HEK293T (cell line): ENCODE measurements at regions not wholly inside any gene's neighbourhood (a gene's known extent, or its start where the extent isn't known, plus 50 kb on each side); places are given as distances from the start of the nearest gene placed in this dataset.

ENCODE experiments used
- CTCF ChIA-PET: fragments of 350-600 bp; formaldehyde crosslinking; extraction: SDS; loops from one replicate; lab custom pipeline; 2021; ENCODE audit warnings: antibody characterized with exemption, inconsistent platforms; lab: Yijun Ruan, JAX
- POLR2A ChIA-PET: fragments of 350-600 bp; formaldehyde crosslinking; extraction: SDS; loops from one replicate; lab custom pipeline; 2020; ENCODE audit warnings: antibody characterized with exemption, inconsistent platforms; lab: Yijun Ruan, JAX
- DNase-seq: peaks from one replicate; pipeline ENCODE4 v3.0.0; 2012; ENCODE audit warnings: mixed read lengths; ENCODE audit errors: extremely low spot score
- ARNT ChIP-seq: fragments of 450-650 bp; IDR thresholded peaks from 2 replicates; pipeline ENCODE4 v1.6.1; 2017; ENCODE audit warnings: mild to moderate bottlenecking
- BHLHE40 ChIP-seq: fragments of 450-650 bp; IDR thresholded peaks from 2 replicates; pipeline ENCODE4 v1.6.1; 2016; ENCODE audit warnings: mild to moderate bottlenecking, moderate library complexity, borderline replicate concordance
- CTBP1 ChIP-seq: fragments of 450-650 bp; IDR thresholded peaks from 2 replicates; pipeline ENCODE4 v1.6.1; 2016; ENCODE audit warnings: borderline replicate concordance
- ELF4 ChIP-seq: fragments of 450-650 bp; IDR thresholded peaks from 2 replicates; pipeline ENCODE4 v1.6.1; 2017; ENCODE audit warnings: antibody characterized with exemption
- FOXA1 ChIP-seq: fragments of 450-650 bp; IDR thresholded peaks from 2 replicates; pipeline ENCODE4 v1.6.1; 2016; ENCODE audit warnings: mild to moderate bottlenecking
- FOXK2 ChIP-seq: fragments of 450-650 bp; IDR thresholded peaks from 2 replicates; pipeline ENCODE4 v1.6.1; 2016; ENCODE audit warnings: mild to moderate bottlenecking
- FOXM1 ChIP-seq: fragments of 450-650 bp; IDR thresholded peaks from 2 replicates; pipeline ENCODE4 v1.6.1; 2017; ENCODE audit warnings: mild to moderate bottlenecking, borderline replicate concordance
- HDGF ChIP-seq: fragments of 450-650 bp; IDR thresholded peaks from 2 replicates; pipeline ENCODE4 v1.6.1; 2017; ENCODE audit warnings: antibody characterized with exemption, borderline replicate concordance
- L3MBTL2 ChIP-seq: fragments of 450-650 bp; conservative IDR thresholded peaks from 2 replicates; pipeline ENCODE4 v1.6.1; 2016; ENCODE audit warnings: mild to moderate bottlenecking
- LEF1 ChIP-seq: fragments of 450-650 bp; IDR thresholded peaks from 2 replicates; pipeline ENCODE4 v1.6.1; 2017; ENCODE audit warnings: mild to moderate bottlenecking, borderline replicate concordance
- NFRKB ChIP-seq: fragments of 450-650 bp; IDR thresholded peaks from 2 replicates; pipeline ENCODE4 v1.6.1; 2016; ENCODE audit warnings: mild to moderate bottlenecking, moderate library complexity
- SP1 ChIP-seq: fragments of 450-650 bp; IDR thresholded peaks from 2 replicates; pipeline ENCODE4 v1.6.1; 2017
- SUZ12 ChIP-seq: fragments of 450-650 bp; IDR thresholded peaks from 2 replicates; pipeline ENCODE4 v1.6.1; 2016; ENCODE audit warnings: mild to moderate bottlenecking
- TARDBP ChIP-seq: fragments of 450-650 bp; IDR thresholded peaks from 2 replicates; pipeline ENCODE4 v1.6.1; 2016
- ZNF384 ChIP-seq: fragments of 450-650 bp; IDR thresholded peaks from 2 replicates; pipeline ENCODE4 v1.6.1; 2016
- TF ChIP-seq, protein P1 (sequence below): fragments of 450-650 bp; IDR thresholded peaks from 2 replicates; pipeline ENCODE4 v1.6.1; 2016

DNA sequence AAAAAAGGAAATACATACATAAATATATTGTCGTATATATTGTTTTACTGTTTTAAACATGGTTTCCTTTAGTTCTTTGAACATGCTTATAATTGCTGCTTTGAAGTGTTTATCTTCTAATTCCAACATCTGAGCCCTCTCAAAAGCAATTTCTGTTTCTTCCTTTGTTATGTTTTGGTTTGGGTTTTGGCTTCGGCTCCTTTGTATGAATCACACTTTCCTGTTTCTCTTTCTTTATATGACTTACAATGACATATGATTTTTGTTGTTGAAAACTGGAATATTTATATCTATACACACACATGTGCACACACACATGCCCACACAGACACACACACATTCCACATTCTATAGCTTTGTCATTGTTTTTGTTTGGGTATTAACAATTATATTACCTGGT, 1206.7 kb downstream of the CDH12 start:
- CTCF ChIA-PET = no interaction called here
- no peak for TF ChIP-seq BHLHE40
- TF ChIP-seq L3MBTL2 = no peak
- no peak for TF ChIP-seq SP1
- TF ChIP-seq LEF1 = no peak
- TF ChIP-seq ELF4 = no peak
- no peak for TF ChIP-seq FOXM1
- DNase-seq = no peak
- POLR2A ChIA-PET = no interaction called here

DNA sequence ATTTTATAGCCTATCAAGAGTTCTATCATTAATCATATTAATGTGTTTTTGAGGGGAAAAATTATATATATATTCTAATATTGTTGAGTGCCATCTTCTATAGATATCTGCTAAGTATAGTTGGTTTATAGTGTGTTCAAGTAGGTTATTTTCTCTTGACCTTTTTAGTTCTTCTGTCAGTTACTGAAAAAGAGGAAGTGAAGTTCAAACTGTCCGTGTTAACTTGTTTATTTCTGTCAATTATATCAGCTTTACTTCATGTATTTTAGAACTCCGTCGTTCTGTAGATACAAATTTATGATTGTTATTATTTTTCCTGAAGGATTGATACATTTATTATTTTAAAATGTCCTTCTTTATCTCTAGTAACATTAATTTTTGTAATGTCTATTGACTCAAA, 1209.1 kb downstream of the CDH12 start:
- ChIA-PET CTCF (no interaction called here), POLR2A (no interaction called here)
- TF ChIP-seq CTBP1 (no peak), HDGF (no peak), L3MBTL2 (no peak), FOXM1 (no peak), LEF1 (no peak), SP1 (no peak), FOXK2 (no peak), ZNF384 (no peak), NFRKB (no peak), BHLHE40 (no peak), ARNT (no peak), TARDBP (no peak), SUZ12 (no peak), ELF4 (no peak), FOXA1 (no peak)
- TF ChIP-seq, protein P1, sequence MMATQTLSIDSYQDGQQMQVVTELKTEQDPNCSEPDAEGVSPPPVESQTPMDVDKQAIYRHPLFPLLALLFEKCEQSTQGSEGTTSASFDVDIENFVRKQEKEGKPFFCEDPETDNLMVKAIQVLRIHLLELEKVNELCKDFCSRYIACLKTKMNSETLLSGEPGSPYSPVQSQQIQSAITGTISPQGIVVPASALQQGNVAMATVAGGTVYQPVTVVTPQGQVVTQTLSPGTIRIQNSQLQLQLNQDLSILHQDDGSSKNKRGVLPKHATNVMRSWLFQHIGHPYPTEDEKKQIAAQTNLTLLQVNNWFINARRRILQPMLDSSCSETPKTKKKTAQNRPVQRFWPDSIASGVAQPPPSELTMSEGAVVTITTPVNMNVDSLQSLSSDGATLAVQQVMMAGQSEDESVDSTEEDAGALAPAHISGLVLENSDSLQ = no peak
- no peak for DNase-seq

DNA sequence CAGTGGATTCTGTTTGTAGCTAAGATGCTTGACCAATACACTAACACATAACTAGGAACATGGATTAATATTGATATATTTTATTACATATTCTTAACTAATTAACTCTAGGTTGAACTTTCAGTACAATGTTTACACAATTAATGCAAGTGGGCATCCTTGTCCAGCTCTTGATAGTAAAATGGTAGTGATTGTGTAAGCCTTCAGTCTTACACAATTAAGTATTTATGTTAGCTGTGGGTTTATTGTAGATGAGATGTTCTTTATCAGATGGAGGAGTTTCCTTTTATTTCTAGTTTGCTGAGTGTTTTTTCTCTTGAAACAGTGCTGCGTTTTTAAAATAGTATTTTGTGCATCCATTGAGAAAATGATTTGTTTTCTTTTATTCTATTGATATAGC, 1210.8 kb downstream of the CDH12 start:
- DNase-seq = no peak
- CTCF ChIA-PET = no interaction called here

DNA sequence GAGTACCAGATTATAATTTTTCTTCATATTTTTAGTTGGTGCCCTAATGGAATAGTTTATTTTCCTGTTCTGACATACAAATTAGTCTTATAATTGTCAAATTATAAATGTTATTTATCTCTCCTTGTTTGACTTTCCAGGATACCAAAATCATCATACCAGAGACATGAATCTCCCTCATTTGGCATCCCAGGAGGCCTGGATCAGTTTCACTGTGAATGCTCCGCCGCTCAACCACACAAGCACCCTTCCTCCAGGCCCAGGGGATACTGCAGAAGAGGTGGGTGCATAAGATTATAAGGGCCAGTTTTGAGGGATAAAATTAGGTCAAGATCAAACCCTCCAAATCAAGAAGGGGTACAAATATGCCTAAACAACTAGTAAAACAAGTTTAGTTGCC, 1229.3 kb downstream of the CDH12 start:
- ChIA-PET POLR2A (no interaction called here), CTCF (no interaction called here)
- no peak for DNase-seq
- TF ChIP-seq FOXM1 = no peak
- TF ChIP-seq SP1 = no peak
- no peak for TF ChIP-seq ZNF384

More for the DNA sequence above, 1210.8 kb downstream of the CDH12 start:
- POLR2A ChIA-PET = interaction anchor here (0.5 kb wide), 1 partner anchor 59 kb away, joined by 3 read pairs; no protein-coding TSS in a partner anchor
- no peak for TF ChIP-seq ZNF384
- no peak for TF ChIP-seq FOXA1
- no peak for TF ChIP-seq ARNT
- TF ChIP-seq TARDBP = no peak
- no peak for TF ChIP-seq LEF1

- CTCF ChIA-PET = no interaction called here
- POLR2A ChIA-PET = no interaction called here
- TF ChIP-seq FOXA1 = no peak
- TF ChIP-seq FOXM1 = no peak
- TF ChIP-seq, protein P1 = no peak
- TF ChIP-seq SP1 = no peak
- TF ChIP-seq HDGF = no peak
- TF ChIP-seq BHLHE40 = no peak
- TF ChIP-seq FOXK2 = no peak
- TF ChIP-seq NFRKB = no peak
- no peak for TF ChIP-seq LEF1
- DNase-seq = no peak
Observed at GRCh38 chr5:21615195-21615765, 1237.9 kb downstream of the CDH12 start.

- ChIA-PET CTCF (no interaction called here), POLR2A (no interaction called here)
- DNase-seq = no peak
- no peak for TF ChIP-seq LEF1
- TF ChIP-seq SUZ12 = no peak
- no peak for TF ChIP-seq HDGF
- no peak for TF ChIP-seq FOXM1
- TF ChIP-seq CTBP1 = no peak
- TF ChIP-seq L3MBTL2 = no peak
Observed at GRCh38 chr5:21613971-21614488, 1239.1 kb downstream of the CDH12 start.

DNA sequence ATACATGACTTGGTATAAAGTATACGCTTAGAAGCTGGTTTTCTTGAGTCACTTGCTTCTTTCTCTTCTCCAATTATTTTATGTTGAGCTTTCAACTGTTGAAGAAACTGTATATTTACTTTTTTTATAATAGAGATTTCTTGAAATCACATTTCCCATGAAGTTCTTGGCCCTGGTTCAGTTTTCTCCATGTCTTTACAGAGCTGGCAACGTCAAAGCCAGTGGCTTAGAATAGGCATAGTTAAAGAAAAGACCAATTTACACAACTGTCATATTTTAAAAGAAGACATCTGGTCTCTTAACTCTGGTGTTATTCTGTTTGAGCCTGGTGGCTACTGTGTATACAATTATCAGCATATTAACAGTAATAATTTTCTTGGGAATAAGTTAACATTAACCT, 1249.3 kb downstream of the CDH12 start:
- TF ChIP-seq ARNT (no peak), FOXK2 (no peak), LEF1 (no peak), HDGF (no peak), FOXM1 (no peak), FOXA1 (no peak), CTBP1 (no peak), SUZ12 (no peak), ELF4 (no peak), ZNF384 (no peak), BHLHE40 (no peak)
- TF ChIP-seq, protein P1 = no peak
- ChIA-PET POLR2A (no interaction called here), CTCF (no interaction called here)
- no peak for DNase-seq
